ENCODE measurements at regions not wholly inside any gene's neighbourhood (a gene's known extent, or its start where the extent isn't known, plus 50 kb on each side); places are given as distances from the start of the nearest gene placed in this dataset.

- Histone ChIP-seq H3K36me3 (no peaks in the 10 kb centered on the region), H3K27ac (no peak overlapping the region), H3K27me3 (no peaks in the 10 kb centered on the region), H3K9me3 (no peaks in the 10 kb centered on the region), H3K4me1 (no peaks in the 10 kb centered on the region), H3K4me3 (replicated peaks in 1 of 3) (no peak overlapping the region)
- no peak for DNase-seq
- intact Hi-C loops (cut with DNase I): no loop called here
- WGBS, 2 donors: 100% methylated on average over 1 of the region's 1 CpG
- TF ChIP-seq CTCF (IDR thresholded peaks at IDR 0.05): no peak
- TF ChIP-seq POLR2A (IDR thresholded peaks at IDR 0.05): no peak
Observed at GRCh38 chr2:19484736-19485135, 126.3 kb upstream of the OSR1 start.

GRCh38 chr2:19480673-19481072 lies 122.2 kb upstream of the OSR1 start:
- DNase-seq: no peak
- 70 to 75% methylated on average over 5 of the region's 5 CpGs for WGBS, 2 donors
- no peak overlapping the region for H3K27ac ChIP-seq
- no peaks in the 10 kb centered on the region for H3K4me1 ChIP-seq
- H3K4me3 ChIP-seq (replicated peaks in 1 of 3): no peak overlapping the region
- intact Hi-C loops (cut with DNase I): no loop called here
- no peak for TF ChIP-seq CTCF (IDR thresholded peaks at IDR 0.05)
- TF ChIP-seq POLR2A (IDR thresholded peaks at IDR 0.05): no peak
- H3K9me3 ChIP-seq: no peaks in the 10 kb centered on the region
- H3K27me3 ChIP-seq: no peaks in the 10 kb centered on the region
- H3K36me3 ChIP-seq: no peaks in the 10 kb centered on the region

- 90 to 97% methylated on average over 1 of the region's 1 CpG for WGBS, 2 donors
- Histone ChIP-seq H3K27ac (no peak overlapping the region), H3K4me1 (no peaks in the 10 kb centered on the region), H3K4me3 (replicated peaks in 1 of 3) (no peak overlapping the region), H3K36me3 (no peaks in the 10 kb centered on the region), H3K27me3 (no peaks in the 10 kb centered on the region), H3K9me3 (no peaks in the 10 kb centered on the region)
- intact Hi-C loops (cut with DNase I): no loop called here
- TF ChIP-seq POLR2A (IDR thresholded peaks at IDR 0.05) (no peak), CTCF (IDR thresholded peaks at IDR 0.05) (no peak)
- no peak for DNase-seq
Observed at GRCh38 chr2:19479666-19480065, 121.2 kb upstream of the OSR1 start.

- Histone ChIP-seq H3K4me1 (no peaks in the 10 kb centered on the region), H3K27ac (no peak overlapping the region), H3K9me3 (no peaks in the 10 kb centered on the region), H3K4me3 (replicated peaks in 1 of 3) (no peak overlapping the region), H3K36me3 (no peaks in the 10 kb centered on the region), H3K27me3 (no peaks in the 10 kb centered on the region)
- intact Hi-C loops (cut with DNase I): no loop called here
- no peak for DNase-seq
- TF ChIP-seq POLR2A (IDR thresholded peaks at IDR 0.05) (no peak), CTCF (IDR thresholded peaks at IDR 0.05) (no peak)
- WGBS, 2 donors: 86 to 90% methylated on average over 1 of the region's 1 CpG
Observed at GRCh38 chr2:19478409-19478808, 120.0 kb upstream of the OSR1 start.

GRCh38 chr2:19476327-19476726 lies 117.9 kb upstream of the OSR1 start:
- no peak for DNase-seq
- intact Hi-C loops (cut with DNase I): no loop called here
- no peaks in the 10 kb centered on the region for H3K9me3 ChIP-seq
- 86% methylated on average over 2 of the region's 2 CpGs for WGBS, 2 donors
- H3K4me1 ChIP-seq: no peaks in the 10 kb centered on the region
- no peak overlapping the region for H3K4me3 ChIP-seq (replicated peaks in 1 of 3)
- H3K36me3 ChIP-seq: no peaks in the 10 kb centered on the region
- no peak overlapping the region for H3K27ac ChIP-seq
- no peaks in the 10 kb centered on the region for H3K27me3 ChIP-seq
- TF ChIP-seq CTCF (IDR thresholded peaks at IDR 0.05) (no peak), POLR2A (IDR thresholded peaks at IDR 0.05) (no peak)
